HG03175 (cell line): ENCODE measurements at regions not wholly inside any gene's neighbourhood (a gene's known extent, or its start where the extent isn't known, plus 50 kb on each side); places are given as distances from the start of the nearest gene placed in this dataset.
"Not testable (repeated sequence)": the region's sequence is repeated elsewhere in the genome, so short reads cannot be mapped to it uniquely, and the experiment has no call there.

Source experiments
- ATAC-seq: cut with Tn5 transposase; IDR thresholded peaks from one replicate; pipeline ENCODE4 v1.9.1; 2021; ENCODE audit warnings: mild to moderate bottlenecking, moderate library complexity; ENCODE audit not compliant: unreplicated experiment

DNA sequence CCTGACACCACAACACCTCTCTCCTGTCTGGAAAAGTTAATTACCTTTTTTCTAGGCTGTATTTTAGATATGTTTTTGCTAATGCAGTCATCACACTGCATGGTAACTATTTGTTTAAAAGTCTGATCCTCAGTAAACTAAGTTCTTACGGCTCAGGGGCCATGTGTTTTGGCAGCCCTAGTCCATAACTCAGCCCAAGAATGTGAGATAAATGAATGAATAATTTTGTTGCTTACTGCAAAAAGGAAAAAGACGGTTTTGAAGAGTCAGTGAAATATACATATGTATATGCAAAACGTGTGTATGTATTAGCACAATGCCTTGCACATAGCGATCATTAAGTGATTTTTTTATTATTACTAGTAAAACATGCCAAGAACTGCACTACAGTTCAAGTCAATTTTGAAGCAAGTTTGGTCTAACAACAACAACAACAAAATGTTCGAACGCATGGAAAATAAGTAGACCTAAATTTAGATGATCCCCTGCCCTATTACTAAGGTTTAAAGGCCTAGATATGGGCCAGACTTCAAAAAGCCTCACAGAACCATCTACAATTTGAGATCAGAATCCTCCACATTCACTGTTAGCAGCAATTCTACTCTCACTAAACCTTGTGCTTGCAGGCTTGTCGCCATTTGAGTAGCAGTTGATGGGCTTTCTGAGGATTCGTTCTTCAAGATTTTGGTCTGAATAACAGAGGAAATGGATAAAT is 140.0 kb downstream of the NDUFA12 start:
- no peak for ATAC-seq

GRCh38 chr12:94862421-94862820 is 141.1 kb downstream of the NDUFA12 start:
- ATAC-seq = no peak

- no peak for ATAC-seq
Observed at GRCh38 chr12:94856324-94856723, 147.2 kb downstream of the NDUFA12 start.

GRCh38 chr12:94855853-94856252 is 147.6 kb downstream of the NDUFA12 start:
- no peak for ATAC-seq

GRCh38 chr12:94851396-94852028 is 152.0 kb downstream of the NDUFA12 start:
- ATAC-seq = no peak

GRCh38 chr12:94849411-94849976 is 154.0 kb downstream of the NDUFA12 start:
- ATAC-seq = no peak

GRCh38 chr12:94848966-94849365 is 154.5 kb downstream of the NDUFA12 start:
- no peak for ATAC-seq

DNA sequence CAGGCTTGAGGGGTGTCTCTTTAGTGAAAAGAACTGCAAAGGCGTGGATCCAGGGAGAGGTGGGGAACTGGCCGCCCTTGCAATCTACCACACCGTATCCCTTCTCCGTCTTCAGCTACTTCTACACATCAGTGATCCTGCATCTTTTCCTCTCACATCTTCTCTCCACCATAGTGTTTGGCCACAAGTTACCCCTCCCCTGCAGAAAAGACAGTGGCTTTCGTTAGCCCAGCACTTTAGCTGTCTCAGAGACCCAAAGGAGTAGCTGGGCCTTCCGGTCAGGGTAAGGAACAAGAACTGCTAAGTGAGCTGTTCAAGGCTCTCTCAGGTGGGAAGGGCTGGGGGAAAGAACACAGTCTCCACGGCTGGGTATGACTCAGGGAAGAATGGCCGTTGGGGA is 158.4 kb downstream of the NDUFA12 start:
- ATAC-seq = no peak

- no peak for ATAC-seq
Observed at GRCh38 chr12:94844452-94844851, 159.0 kb downstream of the NDUFA12 start.

- no peak for ATAC-seq
Observed at GRCh38 chr12:94841904-94842610, 161.4 kb downstream of the NDUFA12 start.

- no peak for ATAC-seq
Observed at GRCh38 chr12:94841177-94841576, 162.3 kb downstream of the NDUFA12 start.

DNA sequence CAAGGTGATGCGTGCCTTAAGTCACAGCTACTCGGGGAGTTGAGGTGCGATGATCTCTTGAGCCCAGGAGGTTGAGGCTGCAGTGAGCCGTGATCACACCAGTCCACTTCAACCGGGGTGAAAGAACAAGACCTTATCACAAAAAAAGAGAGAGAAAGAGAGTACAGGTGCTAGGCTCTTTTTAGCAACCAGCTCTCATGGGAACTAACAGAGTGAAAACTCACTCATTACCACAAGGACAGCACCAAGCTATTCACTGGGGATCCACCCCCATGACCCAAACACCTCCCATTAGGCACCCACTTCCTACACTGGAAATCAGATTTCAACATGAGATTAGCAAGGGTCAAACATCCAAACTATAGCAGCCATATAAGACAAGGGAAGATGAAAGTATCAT is 164.2 kb downstream of the NDUFA12 start:
- peak; percentile 76 for ATAC-seq

DNA sequence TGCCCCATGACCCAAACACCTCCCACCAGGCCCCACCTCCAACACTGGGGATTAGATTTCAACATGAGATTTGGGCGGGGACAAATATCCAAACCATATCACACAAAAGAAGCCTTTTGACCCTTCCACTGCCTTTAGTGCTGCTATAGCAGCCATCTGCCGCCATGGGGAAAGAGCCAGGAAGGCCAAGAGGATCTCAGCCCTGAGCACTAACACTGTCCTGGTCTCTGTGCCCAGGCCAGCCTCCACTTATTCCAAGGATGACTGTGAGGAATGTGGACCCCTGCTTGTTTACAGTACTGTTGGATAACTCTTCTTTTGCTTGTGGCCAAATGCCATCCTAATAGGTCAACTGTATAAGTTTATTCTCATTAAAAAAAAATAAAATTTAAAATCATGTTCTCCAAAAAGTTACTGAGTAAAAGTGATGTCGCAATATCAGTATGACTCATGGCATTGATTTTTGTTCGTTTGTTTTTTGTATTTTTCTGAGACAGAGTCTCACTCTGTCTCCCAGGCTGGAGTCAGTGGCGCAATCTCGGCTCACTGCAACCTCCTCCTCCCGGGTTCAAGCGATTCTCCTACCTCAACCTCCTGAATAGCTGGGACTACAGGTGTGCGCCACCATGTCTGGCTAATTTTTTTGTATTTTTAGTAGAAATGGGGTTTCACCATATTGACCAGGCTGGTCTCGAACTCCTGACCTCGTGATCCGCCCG is 166.4 kb downstream of the NDUFA12 start:
- ATAC-seq = not testable (repeated sequence)

GRCh38 chr12:94834036-94834625 is 169.4 kb downstream of the NDUFA12 start:
- no peak for ATAC-seq

GRCh38 chr12:94832780-94833681 is 170.5 kb downstream of the NDUFA12 start:
- ATAC-seq = no peak

- no peak for ATAC-seq
Observed at GRCh38 chr12:94832105-94832504, 171.4 kb downstream of the NDUFA12 start.

- peak; percentile 92 for ATAC-seq
Observed at GRCh38 chr12:94831081-94831751, 172.3 kb downstream of the NDUFA12 start.

- ATAC-seq = no peak
Observed at GRCh38 chr12:94829552-94829951, 173.9 kb downstream of the NDUFA12 start.

DNA sequence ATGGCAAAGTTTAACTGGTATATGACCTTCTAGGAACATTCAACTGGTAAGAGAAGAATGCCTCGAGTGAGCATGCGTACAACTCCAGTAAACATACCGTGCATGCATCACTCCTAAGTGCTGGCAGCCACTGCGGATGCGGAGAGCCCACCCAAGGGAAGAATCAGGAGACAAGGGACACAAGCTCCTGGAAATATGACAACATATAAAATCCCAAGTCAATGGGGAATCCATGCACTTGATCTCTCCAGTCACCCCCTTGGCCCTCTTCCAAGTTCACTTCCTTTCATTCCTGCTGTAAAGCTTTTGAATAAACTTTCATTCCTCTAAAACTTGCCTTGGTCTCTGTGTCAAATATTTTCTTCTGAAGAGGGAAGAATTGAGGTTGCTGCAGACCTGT is 168.7 kb upstream of the TMCC3 start:
- no peak for ATAC-seq
